ENCODE measurements at regions not wholly inside any gene's neighbourhood (a gene's known extent, or its start where the extent isn't known, plus 50 kb on each side); places are given as distances from the start of the nearest gene placed in this dataset.

DNA sequence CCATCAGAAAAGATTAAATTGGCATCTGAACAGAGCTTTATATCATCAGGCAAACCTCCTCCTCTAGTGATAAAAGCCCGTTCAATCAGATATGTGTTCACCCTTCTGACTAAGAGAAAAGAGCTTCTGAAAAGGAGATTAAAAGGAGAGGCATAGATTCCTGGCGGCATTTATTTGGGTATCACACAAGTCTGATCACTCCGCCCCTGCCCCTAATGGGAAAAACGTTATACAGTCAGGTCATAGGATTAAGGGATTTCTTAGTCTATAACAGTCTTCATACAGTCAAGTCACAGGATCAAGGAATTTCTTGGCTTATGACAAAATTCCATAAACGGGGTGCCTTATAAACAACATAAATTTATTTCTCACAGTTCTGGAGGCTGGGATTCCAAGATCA is 295.4 kb upstream of the SATB1 start:
- no peak overlapping the region for H3K4me3 Mint-ChIP-seq
- no peak overlapping the region for H3K4me3 ChIP-seq (replicated peaks in 1 of 3; ENCODE audit: low read depth in 2 of 3, low read length in 3 of 3)
- no peak overlapping the region for H3K27ac Mint-ChIP-seq
- TF ChIP-seq, protein P1, sequence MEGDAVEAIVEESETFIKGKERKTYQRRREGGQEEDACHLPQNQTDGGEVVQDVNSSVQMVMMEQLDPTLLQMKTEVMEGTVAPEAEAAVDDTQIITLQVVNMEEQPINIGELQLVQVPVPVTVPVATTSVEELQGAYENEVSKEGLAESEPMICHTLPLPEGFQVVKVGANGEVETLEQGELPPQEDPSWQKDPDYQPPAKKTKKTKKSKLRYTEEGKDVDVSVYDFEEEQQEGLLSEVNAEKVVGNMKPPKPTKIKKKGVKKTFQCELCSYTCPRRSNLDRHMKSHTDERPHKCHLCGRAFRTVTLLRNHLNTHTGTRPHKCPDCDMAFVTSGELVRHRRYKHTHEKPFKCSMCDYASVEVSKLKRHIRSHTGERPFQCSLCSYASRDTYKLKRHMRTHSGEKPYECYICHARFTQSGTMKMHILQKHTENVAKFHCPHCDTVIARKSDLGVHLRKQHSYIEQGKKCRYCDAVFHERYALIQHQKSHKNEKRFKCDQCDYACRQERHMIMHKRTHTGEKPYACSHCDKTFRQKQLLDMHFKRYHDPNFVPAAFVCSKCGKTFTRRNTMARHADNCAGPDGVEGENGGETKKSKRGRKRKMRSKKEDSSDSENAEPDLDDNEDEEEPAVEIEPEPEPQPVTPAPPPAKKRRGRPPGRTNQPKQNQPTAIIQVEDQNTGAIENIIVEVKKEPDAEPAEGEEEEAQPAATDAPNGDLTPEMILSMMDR (IDR thresholded peaks at IDR 0.05), result no peak
- no peak overlapping the region for H3K4me2 ChIP-seq (replicated peaks; ENCODE audit: extremely low read depth, low read length, poor library complexity, severe bottlenecking)
- H3K4me1 ChIP-seq (ENCODE audit: control insufficient read depth in 1 of 2, insufficient read depth in 2 of 2, low read length in 2 of 2), result peaks cover 24 to 29% of the 10 kb centered on the region in 2 donors
- no peaks in the 10 kb centered on the region for H3K27me3 ChIP-seq (ENCODE audit: control insufficient read depth in 2 of 2, insufficient read depth in 2 of 2, low read length in 2 of 2)
- H3K9me3 ChIP-seq (replicated peaks in 1 of 2; ENCODE audit: control insufficient read depth in 1 of 2, insufficient read depth in 1 of 2, low read length in 2 of 2), result no peaks in the 10 kb centered on the region
- no peaks in the 10 kb centered on the region for H3K36me3 ChIP-seq (replicated peaks in 1 of 2; ENCODE audit: control insufficient read depth in 1 of 2, insufficient read depth in 2 of 2, low read length in 2 of 2)
- DNase-seq, result no peak
- H3K79me2 ChIP-seq (ENCODE audit: insufficient read depth, low read length), result no peaks in the 10 kb centered on the region
- intact Hi-C loops (cut with micrococcal nuclease), result no loop called here
- no peak overlapping the region for H3K9ac ChIP-seq (ENCODE audit: insufficient read depth, low read length, poor library complexity, severe bottlenecking)
- no peak overlapping the region for H3K27ac ChIP-seq (ENCODE audit: low read depth in 1 of 2, low read length in 2 of 2)
- no peaks in the 10 kb centered on the region for H3K27me3 Mint-ChIP-seq (ENCODE audit: low read depth in 3 of 3)
- peaks cover 0 to 6% (median 0%) of the 10 kb centered on the region in 7 donors for H3K9me3 Mint-ChIP-seq
- H2AFZ ChIP-seq (ENCODE audit: insufficient read depth, low read depth, low read length, poor library complexity, severe bottlenecking), result no peak overlapping the region
- no peaks in the 10 kb centered on the region for H3K36me3 Mint-ChIP-seq
- H3K4me1 Mint-ChIP-seq, result peaks cover 29% of the 10 kb centered on the region
- no peaks in the 10 kb centered on the region for H4K20me1 ChIP-seq (ENCODE audit: insufficient read depth, low read length)
- 89% methylated on average over 3 of the region's 5 CpGs for WGBS (ENCODE audit: insufficient coverage)

DNA sequence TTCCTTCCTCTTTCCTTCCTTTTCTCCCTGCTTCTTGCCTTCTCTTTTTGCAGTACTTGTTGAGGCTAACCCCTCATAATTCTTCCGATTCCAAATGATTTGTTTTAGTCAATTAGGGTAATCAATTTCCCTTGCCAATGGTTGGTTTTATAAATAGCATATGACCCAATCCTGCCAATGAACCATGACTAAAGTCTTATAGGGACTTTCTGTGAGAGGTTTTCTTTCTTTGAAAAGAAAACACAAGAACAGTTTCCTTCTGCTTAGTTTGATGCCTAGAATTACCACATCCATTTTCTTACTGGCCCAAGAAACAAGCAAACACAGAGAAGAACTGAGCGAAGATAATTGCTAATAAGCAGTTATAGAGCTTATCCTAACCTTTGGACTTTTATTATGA is 292.5 kb upstream of the SATB1 start:
- no peaks in the 10 kb centered on the region for H3K4me1 ChIP-seq (ENCODE audit: control insufficient read depth in 1 of 2, insufficient read depth in 2 of 2, low read length in 2 of 2)
- H3K27me3 ChIP-seq (ENCODE audit: control insufficient read depth in 2 of 2, insufficient read depth in 2 of 2, low read length in 2 of 2), result no peaks in the 10 kb centered on the region
- H3K4me3 ChIP-seq (replicated peaks in 1 of 3; ENCODE audit: low read depth in 2 of 3, low read length in 3 of 3), result no peak overlapping the region
- no peaks in the 10 kb centered on the region for H3K36me3 ChIP-seq (replicated peaks in 1 of 2; ENCODE audit: control insufficient read depth in 1 of 2, insufficient read depth in 2 of 2, low read length in 2 of 2)
- H3K9me3 ChIP-seq (replicated peaks in 1 of 2; ENCODE audit: control insufficient read depth in 1 of 2, insufficient read depth in 1 of 2, low read length in 2 of 2), result no peaks in the 10 kb centered on the region
- no peaks in the 10 kb centered on the region for H3K36me3 Mint-ChIP-seq
- no peak overlapping the region for H2AFZ ChIP-seq (ENCODE audit: insufficient read depth, low read depth, low read length, poor library complexity, severe bottlenecking)
- H3K4me1 Mint-ChIP-seq, result peaks cover 3% of the 10 kb centered on the region
- no peaks in the 10 kb centered on the region for H3K27me3 Mint-ChIP-seq (ENCODE audit: low read depth in 3 of 3)
- H3K79me2 ChIP-seq (ENCODE audit: insufficient read depth, low read length), result no peaks in the 10 kb centered on the region
- no peak for DNase-seq
- intact Hi-C loops (cut with micrococcal nuclease), result no loop called here
- no peaks in the 10 kb centered on the region for H4K20me1 ChIP-seq (ENCODE audit: insufficient read depth, low read length)
- no peak overlapping the region for H3K27ac Mint-ChIP-seq
- H3K4me2 ChIP-seq (replicated peaks; ENCODE audit: extremely low read depth, low read length, poor library complexity, severe bottlenecking), result no peak overlapping the region
- no peak overlapping the region for H3K4me3 Mint-ChIP-seq
- no peak overlapping the region for H3K9ac ChIP-seq (ENCODE audit: insufficient read depth, low read length, poor library complexity, severe bottlenecking)
- TF ChIP-seq, protein P1 (IDR thresholded peaks at IDR 0.05), result no peak
- no peak overlapping the region for H3K27ac ChIP-seq (ENCODE audit: low read depth in 1 of 2, low read length in 2 of 2)
- WGBS (ENCODE audit: insufficient coverage), result no CpG with 5 or more reads among the region's 2 CpGs
- H3K9me3 Mint-ChIP-seq, result peaks cover 0 to 3% (median 0%) of the 10 kb centered on the region in 7 donors
